MM.1S (cell line): ENCODE measurements at regions not wholly inside any gene's neighbourhood (a gene's known extent, or its start where the extent isn't known, plus 50 kb on each side); places are given as distances from the start of the nearest gene placed in this dataset.

Experiments used
- DNase-seq: peaks from one replicate; pipeline ENCODE4 v3.0.0-alpha.2; 2015
- H2AFZ ChIP-seq: fragments of 300-600 bp; sonication (generic); 2 replicates; pipeline ENCODE4 v1.6.0; 2016; ENCODE audit warnings: antibody characterized with exemption, low read length
- H3F3A ChIP-seq: fragments of 300-600 bp; sonication (generic); 2 replicates; pipeline ENCODE4 v1.6.1; 2016; ENCODE audit warnings: mild to moderate bottlenecking, antibody characterized with exemption, low read length, moderate library complexity, mixed read lengths; ENCODE audit not compliant: insufficient read depth
- H3K27ac ChIP-seq: fragments of 300-600 bp; sonication (generic); 2 replicates; pipeline ENCODE4 v1.5.1; 2016; ENCODE audit warnings: mild to moderate bottlenecking, low read length
- H3K27me3 ChIP-seq: fragments of 300-600 bp; sonication (generic); replicated peaks from 2 replicates; pipeline ENCODE4 v1.6.0; 2016; ENCODE audit warnings: low read length; ENCODE audit not compliant: insufficient read depth
- H3K36me3 ChIP-seq: fragments of 300-600 bp; sonication (generic); replicated peaks from 2 replicates; pipeline ENCODE4 v1.6.1; 2016; ENCODE audit warnings: mild to moderate bottlenecking, low read length, mixed read lengths; ENCODE audit not compliant: insufficient read depth
- H3K4me1 ChIP-seq: fragments of 300-600 bp; sonication (generic); 2 replicates; pipeline ENCODE4 v1.6.1; 2016; ENCODE audit warnings: low read length, mixed read lengths
- H3K4me2 ChIP-seq: fragments of 300-600 bp; sonication (generic); 2 replicates; pipeline ENCODE4 v1.6.0; 2016; ENCODE audit warnings: low read depth, low read length
- H3K4me3 ChIP-seq: fragments of 300-600 bp; sonication (generic); 2 replicates; pipeline ENCODE4 v1.5.1; 2016; ENCODE audit warnings: low read length, mixed read lengths
- H3K79me2 ChIP-seq: fragments of 300-600 bp; sonication (generic); 2 replicates; pipeline ENCODE4 v1.6.1; 2016; ENCODE audit warnings: mixed run types, low read length, mixed read lengths
- H3K9ac ChIP-seq: fragments of 300-600 bp; sonication (generic); 2 replicates; pipeline ENCODE4 v1.6.1; 2016; ENCODE audit warnings: low read length, mixed read lengths
- H3K9me2 ChIP-seq: fragments of 300-600 bp; sonication (generic); replicated peaks from 2 replicates; pipeline ENCODE4 v1.6.1; 2016; ENCODE audit warnings: mild to moderate bottlenecking, low read length, mixed read lengths; ENCODE audit not compliant: insufficient read depth
- H3K9me3 ChIP-seq: fragments of 300-600 bp; sonication (generic); replicated peaks from 2 replicates; pipeline ENCODE4 v1.6.1; 2016; ENCODE audit warnings: mild to moderate bottlenecking, low read length, mixed read lengths; ENCODE audit not compliant: insufficient read depth
- H4K20me1 ChIP-seq: fragments of 300-600 bp; sonication (generic); 2 replicates; pipeline ENCODE4 v1.6.1; 2016; ENCODE audit warnings: mild to moderate bottlenecking, low read length, moderate library complexity, mixed read lengths; ENCODE audit not compliant: insufficient read depth
- EZH2 ChIP-seq: fragments of 300-600 bp; sonication (generic); optimal IDR thresholded peaks from 2 replicates; pipeline ENCODE3; 2017; ENCODE audit warnings: low read depth, mild to moderate bottlenecking, antibody characterized with exemption, low read length, mixed read lengths
- EZH2phosphoT487 ChIP-seq: fragments of 300-600 bp; sonication (generic); IDR thresholded peaks from 2 replicates; pipeline ENCODE4 v1.6.1; 2018; ENCODE audit warnings: antibody characterized with exemption, low read length
- TF ChIP-seq, protein P1 (sequence below): fragments of 300-600 bp; sonication (generic); IDR thresholded peaks from 2 replicates; pipeline ENCODE4 v1.5.1; 2016; ENCODE audit warnings: antibody characterized with exemption, low read length, mixed read lengths

DNA sequence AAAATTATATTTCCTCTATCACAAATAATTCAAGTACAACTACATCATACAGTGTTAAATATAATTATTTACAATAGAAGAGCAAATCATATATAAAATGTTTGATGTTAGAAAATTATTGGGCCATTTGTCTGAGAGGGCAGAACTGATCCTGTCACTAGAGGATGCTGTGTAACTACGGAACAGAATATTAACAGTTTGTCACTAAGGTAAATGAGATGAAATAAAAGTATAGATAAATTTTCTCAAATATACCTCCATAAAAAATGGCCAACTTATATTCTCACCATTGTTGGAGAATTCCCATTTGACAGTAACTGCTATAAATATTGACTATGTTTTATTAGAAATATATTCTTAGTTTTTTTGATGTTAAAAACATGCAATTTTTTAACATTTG, 1067.4 kb upstream of the DDX18 start:
- Histone ChIP-seq H3K9ac (no peak overlapping the region), H3F3A (no peaks in the 10 kb centered on the region), H3K4me2 (no peak overlapping the region), H3K27ac (no peak overlapping the region), H2AFZ (no peak overlapping the region), H3K9me3 (no peaks in the 10 kb centered on the region), H4K20me1 (no peaks in the 10 kb centered on the region), H3K4me1 (no peaks in the 10 kb centered on the region), H3K79me2 (no peaks in the 10 kb centered on the region), H3K27me3 (no peaks in the 10 kb centered on the region), H3K9me2 (no peaks in the 10 kb centered on the region), H3K4me3 (no peak overlapping the region), H3K36me3 (no peaks in the 10 kb centered on the region)
- no peak for DNase-seq
- TF ChIP-seq, protein P1, sequence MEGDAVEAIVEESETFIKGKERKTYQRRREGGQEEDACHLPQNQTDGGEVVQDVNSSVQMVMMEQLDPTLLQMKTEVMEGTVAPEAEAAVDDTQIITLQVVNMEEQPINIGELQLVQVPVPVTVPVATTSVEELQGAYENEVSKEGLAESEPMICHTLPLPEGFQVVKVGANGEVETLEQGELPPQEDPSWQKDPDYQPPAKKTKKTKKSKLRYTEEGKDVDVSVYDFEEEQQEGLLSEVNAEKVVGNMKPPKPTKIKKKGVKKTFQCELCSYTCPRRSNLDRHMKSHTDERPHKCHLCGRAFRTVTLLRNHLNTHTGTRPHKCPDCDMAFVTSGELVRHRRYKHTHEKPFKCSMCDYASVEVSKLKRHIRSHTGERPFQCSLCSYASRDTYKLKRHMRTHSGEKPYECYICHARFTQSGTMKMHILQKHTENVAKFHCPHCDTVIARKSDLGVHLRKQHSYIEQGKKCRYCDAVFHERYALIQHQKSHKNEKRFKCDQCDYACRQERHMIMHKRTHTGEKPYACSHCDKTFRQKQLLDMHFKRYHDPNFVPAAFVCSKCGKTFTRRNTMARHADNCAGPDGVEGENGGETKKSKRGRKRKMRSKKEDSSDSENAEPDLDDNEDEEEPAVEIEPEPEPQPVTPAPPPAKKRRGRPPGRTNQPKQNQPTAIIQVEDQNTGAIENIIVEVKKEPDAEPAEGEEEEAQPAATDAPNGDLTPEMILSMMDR, result 0 out of 2 replicates have a peak, but pooled peaks have one; percentile 8
- no peak for TF ChIP-seq EZH2

DNA sequence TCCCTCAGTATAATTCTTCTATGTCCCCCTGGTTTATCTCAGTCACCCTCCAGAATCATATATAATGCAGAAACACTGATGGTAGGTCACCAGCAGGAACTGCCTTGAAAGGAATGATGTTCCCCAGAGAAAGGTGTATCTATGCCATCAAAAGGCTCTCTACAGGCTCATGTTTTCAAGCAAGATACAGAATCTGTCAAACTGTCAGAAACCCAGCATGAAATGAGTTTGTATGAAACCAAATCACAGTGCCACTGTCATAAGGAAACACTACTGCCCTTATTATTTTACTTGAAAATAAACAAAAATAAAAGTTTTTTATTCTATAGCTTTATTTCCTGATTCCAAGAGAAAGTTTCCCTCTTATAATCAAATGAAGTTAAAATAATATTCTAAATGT, 1064.5 kb upstream of the DDX18 start:
- Histone ChIP-seq H3K36me3 (no peaks in the 10 kb centered on the region), H3K9ac (no peak overlapping the region), H4K20me1 (no peaks in the 10 kb centered on the region), H3K27ac (no peak overlapping the region), H3K27me3 (no peaks in the 10 kb centered on the region), H3K4me2 (no peak overlapping the region), H3F3A (no peaks in the 10 kb centered on the region), H3K4me3 (no peak overlapping the region), H3K4me1 (no peaks in the 10 kb centered on the region), H3K79me2 (no peaks in the 10 kb centered on the region), H3K9me3 (no peaks in the 10 kb centered on the region), H2AFZ (no peak overlapping the region), H3K9me2 (no peaks in the 10 kb centered on the region)
- no peak for DNase-seq
- TF ChIP-seq, protein P1, result no peak
- TF ChIP-seq EZH2 (no peak), EZH2phosphoT487 (no peak)

DNA sequence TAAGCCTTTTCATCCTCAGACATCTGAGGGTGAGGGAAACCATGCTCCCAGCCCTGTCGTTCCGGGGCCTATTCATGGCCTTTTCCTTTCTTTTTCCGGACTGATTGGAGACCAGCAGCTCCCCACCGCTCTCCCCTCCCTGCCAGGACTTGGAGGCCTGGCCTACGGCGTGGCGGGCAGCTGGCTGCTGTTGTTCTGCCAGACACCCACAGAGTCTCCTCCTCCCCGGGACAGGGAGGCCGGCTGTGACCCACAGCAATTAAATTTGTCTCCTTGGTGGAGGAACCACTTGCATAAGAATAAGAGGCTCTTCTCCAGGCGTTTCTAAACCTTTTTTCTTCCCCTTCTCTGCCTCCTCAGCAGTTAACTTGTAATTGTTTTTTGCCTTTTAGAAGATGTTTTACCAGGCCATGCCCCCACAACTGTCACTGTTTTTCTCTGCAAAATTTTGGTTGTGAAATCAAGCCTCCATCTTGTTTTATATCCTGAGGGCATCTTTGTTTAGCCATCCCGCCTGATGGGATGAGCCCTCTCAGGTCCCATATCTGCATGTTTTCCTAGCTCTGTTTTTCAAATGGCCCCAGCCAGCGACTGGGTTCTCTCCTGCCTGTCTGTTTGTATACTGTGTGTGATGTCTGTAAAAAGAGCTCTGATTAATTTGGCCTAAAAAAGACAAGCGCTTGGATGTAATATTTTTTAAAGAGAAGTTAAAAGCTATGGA, 1060.0 kb upstream of the DDX18 start:
- Histone ChIP-seq H3K4me1 (no peaks in the 10 kb centered on the region), H3K4me2 (no peak overlapping the region), H3K27me3 (no peaks in the 10 kb centered on the region), H4K20me1 (no peaks in the 10 kb centered on the region), H3F3A (no peaks in the 10 kb centered on the region), H3K9me2 (no peaks in the 10 kb centered on the region), H3K27ac (no peak overlapping the region), H3K79me2 (no peaks in the 10 kb centered on the region), H3K36me3 (no peaks in the 10 kb centered on the region), H2AFZ (no peak overlapping the region), H3K9me3 (no peaks in the 10 kb centered on the region), H3K4me3 (no peak overlapping the region), H3K9ac (no peak overlapping the region)
- no peak for TF ChIP-seq EZH2phosphoT487
- TF ChIP-seq, protein P1, result no peak
- TF ChIP-seq EZH2, result no peak
- DNase-seq, result no peak
